CD14-positive monocyte (primary cell): ENCODE measurements at regions not wholly inside any gene's neighbourhood (a gene's known extent, or its start where the extent isn't known, plus 50 kb on each side); places are given as distances from the start of the nearest gene placed in this dataset.
A peak's percentile ranks its signal among the peaks of the same experiment; 100 is the strongest.

ENCODE experiments used
- DNase-seq, 3 donors: peaks; one replicate each; pipeline ENCODE4 v3.0.0-alpha.2; 2011 to 2022
- H2AFZ ChIP-seq: 2 replicates; pipeline ENCODE4 v1.6.0; 2012; ENCODE audit warnings: mild to moderate bottlenecking, low read depth, low read length, inconsistent platforms; ENCODE audit not compliant: insufficient read depth, poor library complexity, severe bottlenecking
- H3K27ac ChIP-seq, 2 donors: 1 replicate in 1 of 2; 2 replicates in 1 of 2; pipeline ENCODE4 v1.5.1; 2012 to 2013; ENCODE audit warnings: low read length in 2 of 2, control low read depth in 1 of 2, inconsistent platforms in 1 of 2, low read depth in 1 of 2, mild to moderate bottlenecking in 1 of 2
- H3K27me3 ChIP-seq, 2 donors: one replicate each; pipeline versions ENCODE4 v1.6.0 to v1.6.1; 2011 to 2013; ENCODE audit warnings: low read length in 2 of 2; ENCODE audit not compliant: control insufficient read depth in 2 of 2, insufficient read depth in 2 of 2
- H3K36me3 ChIP-seq, 2 donors: replicated peaks in 1 of 2; 1 replicate in 1 of 2; 2 replicates in 1 of 2; pipeline versions ENCODE4 v1.5.1 to v1.6.1; 2012 to 2013; ENCODE audit warnings: low read length in 2 of 2, control low read depth in 1 of 2, inconsistent platforms in 1 of 2, mild to moderate bottlenecking in 1 of 2; ENCODE audit not compliant: insufficient read depth in 2 of 2, control insufficient read depth in 1 of 2
- H3K4me1 ChIP-seq, 2 donors: 1 replicate in 1 of 2; 2 replicates in 1 of 2; pipeline versions ENCODE4 v1.5.1 to v1.6.1; 2012 to 2013; ENCODE audit warnings: low read length in 2 of 2, control low read depth in 1 of 2, inconsistent platforms in 1 of 2, mild to moderate bottlenecking in 1 of 2, moderate library complexity in 1 of 2; ENCODE audit not compliant: insufficient read depth in 2 of 2, control insufficient read depth in 1 of 2
- H3K4me2 ChIP-seq: replicated peaks from 2 replicates; pipeline ENCODE3; 2012; ENCODE audit warnings: low read length, moderate library complexity, mild to moderate bottlenecking; ENCODE audit not compliant: poor library complexity, severe bottlenecking; ENCODE audit errors: extremely low read depth
- H3K4me3 ChIP-seq, 3 experiments: fragments of 200-600 bp in 1 of 3; sonication (generic) in 1 of 3; replicated peaks in 1 of 3; 1 replicate in 2 of 3; 2 replicates in 1 of 3; pipeline ENCODE4 v1.5.1; 2011 to 2013; ENCODE audit warnings: low read length in 3 of 3, mild to moderate bottlenecking in 3 of 3, control low read depth in 2 of 3, low read depth in 2 of 3, inconsistent platforms in 1 of 3, moderate library complexity in 1 of 3
- H3K79me2 ChIP-seq: 2 replicates; pipeline ENCODE4 v1.6.0; 2012; ENCODE audit warnings: mild to moderate bottlenecking, control low read depth, inconsistent platforms, low read length, moderate library complexity; ENCODE audit not compliant: insufficient read depth
- H3K9ac ChIP-seq: 2 replicates; pipeline ENCODE4 v1.6.0; 2017; ENCODE audit warnings: low read length, mild to moderate bottlenecking; ENCODE audit not compliant: insufficient read depth, poor library complexity, severe bottlenecking
- H3K9me3 ChIP-seq, 2 donors: replicated peaks in 1 of 2; 1 replicate in 1 of 2; 2 replicates in 1 of 2; pipeline versions ENCODE4 v1.5.1 to v1.6.1; 2012 to 2013; ENCODE audit warnings: low read length in 2 of 2, control low read depth in 1 of 2; ENCODE audit not compliant: control insufficient read depth in 1 of 2, insufficient read depth in 1 of 2
- H4K20me1 ChIP-seq: 2 replicates; pipeline ENCODE4 v1.6.0; 2012; ENCODE audit warnings: mild to moderate bottlenecking, low read length, control low read depth, moderate library complexity; ENCODE audit not compliant: insufficient read depth
- H3K27ac Mint-ChIP-seq, 7 donors: one replicate each; pipeline ENCODE4 v1.8.0; 2020; ENCODE audit warnings: mild to moderate bottlenecking in 7 of 7, mixed read lengths in 7 of 7, moderate library complexity in 6 of 7, inconsistent platforms in 2 of 7
- H3K27me3 Mint-ChIP-seq, 3 donors: one replicate each; pipeline ENCODE4 v1.8.0; 2021 to 2022; ENCODE audit warnings: low read depth in 3 of 3, mild to moderate bottlenecking in 3 of 3, mixed read lengths in 3 of 3, moderate library complexity in 3 of 3, inconsistent platforms in 1 of 3
- H3K36me3 Mint-ChIP-seq, 2 donors: one replicate each; pipeline ENCODE4 v1.8.0; 2020; ENCODE audit warnings: mixed read lengths in 2 of 2, inconsistent platforms in 1 of 2, mild to moderate bottlenecking in 1 of 2
- H3K4me1 Mint-ChIP-seq: one replicate; pipeline ENCODE4 v1.8.0; 2020; ENCODE audit warnings: mild to moderate bottlenecking, mixed read lengths
- H3K4me3 Mint-ChIP-seq, 2 donors: one replicate each; pipeline ENCODE4 v1.8.0; 2020; ENCODE audit warnings: mild to moderate bottlenecking in 2 of 2, mixed read lengths in 2 of 2, moderate library complexity in 1 of 2
- H3K9me3 Mint-ChIP-seq, 7 donors: one replicate each; pipeline ENCODE4 v1.8.0; 2020 to 2022; ENCODE audit warnings: mixed read lengths in 7 of 7, mild to moderate bottlenecking in 6 of 7, moderate library complexity in 6 of 7, inconsistent platforms in 2 of 7
- WGBS: methylation state at CpG from one replicate; pipeline ENCODE4 v1.1.5; 2013; ENCODE audit warnings: missing lambda C conversion rate; ENCODE audit not compliant: insufficient coverage; 5-methylcytosine and 5-hydroxymethylcytosine counted together
- intact Hi-C, 2 donors: fragments of 100-400 bp; cut with micrococcal nuclease; formaldehyde crosslinking; loops; one replicate each; pipeline versions ENCODE4 v1.15.0 to v1.15.1; 2023
- TF ChIP-seq, protein P1 (sequence below): fragments of 200-600 bp; IDR thresholded peaks from one replicate; pipeline ENCODE4 v1.8.0; 2022; ENCODE audit warnings: antibody characterized with exemption, mild to moderate bottlenecking

- TF ChIP-seq, protein P1, sequence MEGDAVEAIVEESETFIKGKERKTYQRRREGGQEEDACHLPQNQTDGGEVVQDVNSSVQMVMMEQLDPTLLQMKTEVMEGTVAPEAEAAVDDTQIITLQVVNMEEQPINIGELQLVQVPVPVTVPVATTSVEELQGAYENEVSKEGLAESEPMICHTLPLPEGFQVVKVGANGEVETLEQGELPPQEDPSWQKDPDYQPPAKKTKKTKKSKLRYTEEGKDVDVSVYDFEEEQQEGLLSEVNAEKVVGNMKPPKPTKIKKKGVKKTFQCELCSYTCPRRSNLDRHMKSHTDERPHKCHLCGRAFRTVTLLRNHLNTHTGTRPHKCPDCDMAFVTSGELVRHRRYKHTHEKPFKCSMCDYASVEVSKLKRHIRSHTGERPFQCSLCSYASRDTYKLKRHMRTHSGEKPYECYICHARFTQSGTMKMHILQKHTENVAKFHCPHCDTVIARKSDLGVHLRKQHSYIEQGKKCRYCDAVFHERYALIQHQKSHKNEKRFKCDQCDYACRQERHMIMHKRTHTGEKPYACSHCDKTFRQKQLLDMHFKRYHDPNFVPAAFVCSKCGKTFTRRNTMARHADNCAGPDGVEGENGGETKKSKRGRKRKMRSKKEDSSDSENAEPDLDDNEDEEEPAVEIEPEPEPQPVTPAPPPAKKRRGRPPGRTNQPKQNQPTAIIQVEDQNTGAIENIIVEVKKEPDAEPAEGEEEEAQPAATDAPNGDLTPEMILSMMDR: no peak
- no peaks in the 10 kb centered on the region for H3K4me1 ChIP-seq
- no peak overlapping the region for H2AFZ ChIP-seq
- Mint-ChIP-seq H3K4me3 (no peak overlapping the region), H3K36me3 (no peaks in the 10 kb centered on the region), H3K4me1 (no peaks in the 10 kb centered on the region), H3K27me3 (peaks cover 12 to 33% (median 21%) of the 10 kb centered on the region in 3 donors), H3K9me3 (peaks cover 3 to 11% (median 7%) of the 10 kb centered on the region in 7 donors), H3K27ac (peak overlapping the region in 1 of 7 donors; percentile 8)
- no peak overlapping the region for H3K4me2 ChIP-seq
- H3K4me3 ChIP-seq: no peak overlapping the region
- intact Hi-C loops: no loop called here
- DNase-seq: no peak
- peaks cover 2 to 11% of the 10 kb centered on the region in 2 donors for H3K27me3 ChIP-seq
- H4K20me1 ChIP-seq: no peaks in the 10 kb centered on the region
- no peaks in the 10 kb centered on the region for H3K79me2 ChIP-seq
- no peaks in the 10 kb centered on the region for H3K36me3 ChIP-seq
- no CpG with 5 or more reads among the region's 10 CpGs for WGBS
- H3K27ac ChIP-seq: no peak overlapping the region
- H3K9ac ChIP-seq: no peak overlapping the region
- H3K9me3 ChIP-seq: peaks cover 0 to 8% of the 10 kb centered on the region in 2 donors
These were observed 543.9 kb downstream of the MIAT start for GRCh38 chr22:27201276-27201675.

DNA sequence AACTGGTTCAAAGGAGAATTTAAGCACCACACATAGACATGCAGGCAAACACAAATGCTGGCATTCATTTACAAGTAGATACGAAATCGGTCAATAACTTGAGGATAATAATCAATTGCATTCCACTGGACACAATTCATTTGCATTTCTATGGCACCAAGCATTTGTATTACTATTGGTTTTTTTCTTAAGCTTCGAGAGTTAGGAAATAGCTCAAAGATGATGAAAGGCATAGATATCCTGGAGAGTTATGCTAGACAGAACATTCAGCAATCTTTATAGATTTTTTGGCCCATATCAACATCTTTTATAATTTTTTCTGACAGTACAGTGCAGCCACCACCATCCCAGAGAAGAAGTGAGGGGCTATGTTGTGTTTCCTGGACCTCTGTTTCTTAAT, 544.4 kb downstream of the MIAT start:
- H3K4me1 Mint-ChIP-seq: no peaks in the 10 kb centered on the region
- no peaks in the 10 kb centered on the region for H3K36me3 Mint-ChIP-seq
- H4K20me1 ChIP-seq: no peaks in the 10 kb centered on the region
- no peak overlapping the region for H3K27ac ChIP-seq
- H3K9ac ChIP-seq: no peak overlapping the region
- H3K4me3 Mint-ChIP-seq: no peak overlapping the region
- H3K9me3 Mint-ChIP-seq: peaks cover 3 to 11% (median 7%) of the 10 kb centered on the region in 7 donors
- WGBS: no CpG with 5 or more reads among the region's 3 CpGs
- H3K27me3 Mint-ChIP-seq: peaks cover 13 to 33% (median 18%) of the 10 kb centered on the region in 3 donors
- H3K4me2 ChIP-seq: no peak overlapping the region
- no peak overlapping the region for H3K27ac Mint-ChIP-seq
- DNase-seq: no peak
- no peaks in the 10 kb centered on the region for H3K79me2 ChIP-seq
- peaks cover 0 to 8% of the 10 kb centered on the region in 2 donors for H3K9me3 ChIP-seq
- H3K36me3 ChIP-seq: no peaks in the 10 kb centered on the region
- intact Hi-C loops: no loop called here
- H3K27me3 ChIP-seq: peaks cover 2 to 11% of the 10 kb centered on the region in 2 donors
- no peaks in the 10 kb centered on the region for H3K4me1 ChIP-seq
- no peak overlapping the region for H2AFZ ChIP-seq
- H3K4me3 ChIP-seq: no peak overlapping the region
- TF ChIP-seq, protein P1: no peak
